ENCODE measurements at regions not wholly inside any gene's neighbourhood (a gene's known extent, or its start where the extent isn't known, plus 50 kb on each side); places are given as distances from the start of the nearest gene placed in this dataset.

GRCh38 chr6:84908304-84908904 lies 144.0 kb upstream of the TBX18 start:
- ChIA-PET POLR2A (no interaction called here), CTCF (no interaction called here)
- DNase-seq (ENCODE audit: low read depth, low spot score) (no peak), ATAC-seq (no peak)
- no TSS peak for BruUV-seq (replicated peaks)
- no peaks in the 10 kb centered on the region for H3K4me1 ChIP-seq (ENCODE audit: control insufficient read depth, insufficient read depth, low read length)
- intact Hi-C loops (cut with micrococcal nuclease; ENCODE audit: unreplicated experiment) (no loop called here), in situ Hi-C loops (cut with HindIII; ENCODE audit: low pct_unique_long_range_greater_than_20kb, low sequenced_read_pairs) (no loop called here)
- no peak overlapping the region for H3K4me3 ChIP-seq (ENCODE audit: low read depth in 2 of 2, low read length in 2 of 2)
- H3K27ac ChIP-seq (ENCODE audit: low read length) = no peak overlapping the region
- no peaks in the 10 kb centered on the region for H3K9me3 ChIP-seq (ENCODE audit: control insufficient read depth, insufficient read depth, low read depth, low read length)
- no peaks in the 10 kb centered on the region for H3K36me3 ChIP-seq (ENCODE audit: control insufficient read depth, insufficient read depth, low read length)
- no peak for TF ChIP-seq TCF7L2 (IDR thresholded peaks at IDR 0.05; ENCODE audit: low read depth, low read length)
- H3K27me3 ChIP-seq (ENCODE audit: control insufficient read depth, insufficient read depth, low read length) = no peaks in the 10 kb centered on the region

- Histone ChIP-seq H3K9me3 (ENCODE audit: control insufficient read depth, insufficient read depth, low read depth, low read length) (no peaks in the 10 kb centered on the region), H3K4me3 (ENCODE audit: low read depth in 2 of 2, low read length in 2 of 2) (no peak overlapping the region), H3K27me3 (ENCODE audit: control insufficient read depth, insufficient read depth, low read length) (no peaks in the 10 kb centered on the region), H3K4me1 (ENCODE audit: control insufficient read depth, insufficient read depth, low read length) (no peaks in the 10 kb centered on the region), H3K27ac (ENCODE audit: low read length) (no peak overlapping the region), H3K36me3 (ENCODE audit: control insufficient read depth, insufficient read depth, low read length) (no peaks in the 10 kb centered on the region)
- ATAC-seq = no peak
- in situ Hi-C loops (cut with HindIII; ENCODE audit: low pct_unique_long_range_greater_than_20kb, low sequenced_read_pairs) = no loop called here
- DNase-seq (ENCODE audit: low read depth, low spot score) = no peak
- intact Hi-C loops (cut with micrococcal nuclease; ENCODE audit: unreplicated experiment) = no loop called here
- ChIA-PET CTCF (no interaction called here), POLR2A (no interaction called here)
- TF ChIP-seq REST (IDR thresholded peaks at IDR 0.05; ENCODE audit: insufficient read depth in 1 of 2, low read depth in 2 of 2, low read length in 1 of 2) = no peak
- no peak for TF ChIP-seq CTCF (IDR thresholded peaks at IDR 0.05)
- no peak for TF ChIP-seq SIN3A (IDR thresholded peaks at IDR 0.05; ENCODE audit: borderline replicate concordance, insufficient read depth, low read depth, low read length)
- no peak for TF ChIP-seq POLR2AphosphoS5 (IDR thresholded peaks at IDR 0.05; ENCODE audit: low read depth, low read length)
- no peak for TF ChIP-seq TCF7L2 (IDR thresholded peaks at IDR 0.05; ENCODE audit: low read depth, low read length)
- no TSS peak for BruUV-seq (replicated peaks)
These were observed 142.1 kb upstream of the TBX18 start for GRCh38 chr6:84906514-84906913.

- ATAC-seq (no peak), DNase-seq (ENCODE audit: low read depth, low spot score) (no peak)
- intact Hi-C loops (cut with micrococcal nuclease; ENCODE audit: unreplicated experiment) = no loop called here
- BruUV-seq (replicated peaks) = no TSS peak
- TF ChIP-seq TCF7L2 (IDR thresholded peaks at IDR 0.05; ENCODE audit: low read depth, low read length) = no peak
- TF ChIP-seq POLR2AphosphoS5 (IDR thresholded peaks at IDR 0.05; ENCODE audit: low read depth, low read length) = no peak
- no peak for TF ChIP-seq SIN3A (IDR thresholded peaks at IDR 0.05; ENCODE audit: borderline replicate concordance, insufficient read depth, low read depth, low read length)
- no peak for TF ChIP-seq CTCF (IDR thresholded peaks at IDR 0.05)
- TF ChIP-seq REST (IDR thresholded peaks at IDR 0.05; ENCODE audit: insufficient read depth in 1 of 2, low read depth in 2 of 2, low read length in 1 of 2) = no peak
- POLR2A ChIA-PET = no interaction called here
- Histone ChIP-seq H3K27me3 (ENCODE audit: control insufficient read depth, insufficient read depth, low read length) (no peaks in the 10 kb centered on the region), H3K9me3 (ENCODE audit: control insufficient read depth, insufficient read depth, low read depth, low read length) (no peaks in the 10 kb centered on the region), H3K36me3 (ENCODE audit: control insufficient read depth, insufficient read depth, low read length) (no peaks in the 10 kb centered on the region), H3K27ac (ENCODE audit: low read length) (no peak overlapping the region), H3K4me3 (ENCODE audit: low read depth in 2 of 2, low read length in 2 of 2) (no peak overlapping the region), H3K4me1 (ENCODE audit: control insufficient read depth, insufficient read depth, low read length) (no peaks in the 10 kb centered on the region)
- CTCF ChIA-PET = no interaction called here
- in situ Hi-C loops (cut with HindIII; ENCODE audit: low pct_unique_long_range_greater_than_20kb, low sequenced_read_pairs) = no loop called here
These were observed 141.4 kb upstream of the TBX18 start for GRCh38 chr6:84905823-84906222.
